Activated naive CD8-positive, alpha-beta T cell treated with anti-CD3 and anti-CD28 coated beads for 36 hours (primary cell): ENCODE measurements at regions not wholly inside any gene's neighbourhood (a gene's known extent, or its start where the extent isn't known, plus 50 kb on each side); places are given as distances from the start of the nearest gene placed in this dataset.

Source experiments
- DNase-seq: peaks from one replicate; pipeline ENCODE4 v3.0.0; 2021
- H3K27ac Mint-ChIP-seq: one replicate; pipeline ENCODE4 v1.8.0; 2022; ENCODE audit warnings: mild to moderate bottlenecking, moderate library complexity, mixed read lengths
- H3K27me3 Mint-ChIP-seq: one replicate; pipeline ENCODE4 v1.8.0; 2022; ENCODE audit warnings: mild to moderate bottlenecking, mixed read lengths
- H3K36me3 Mint-ChIP-seq: one replicate; pipeline ENCODE4 v1.8.0; 2021; ENCODE audit warnings: mild to moderate bottlenecking, mixed read lengths
- H3K4me1 Mint-ChIP-seq: one replicate; pipeline ENCODE4 v1.8.0; 2021; ENCODE audit warnings: mixed read lengths
- H3K4me3 Mint-ChIP-seq: one replicate; pipeline ENCODE4 v1.8.0; 2022; ENCODE audit warnings: mild to moderate bottlenecking, moderate library complexity, mixed read lengths
- H3K9me3 Mint-ChIP-seq: one replicate; pipeline ENCODE4 v1.8.0; 2022; ENCODE audit warnings: mixed read lengths

- H3K4me1 Mint-ChIP-seq = peaks cover 16% of the 10 kb centered on the region
- H3K4me3 Mint-ChIP-seq = no peak overlapping the region
- H3K27me3 Mint-ChIP-seq = peaks cover 4% of the 10 kb centered on the region
- H3K9me3 Mint-ChIP-seq = no peaks in the 10 kb centered on the region
- H3K27ac Mint-ChIP-seq = no peak overlapping the region
- no peak for DNase-seq
- H3K36me3 Mint-ChIP-seq = peaks cover 2% of the 10 kb centered on the region
Measured at GRCh38 chr2:196331851-196332250, 160.5 kb upstream of the STK17B start.

- Mint-ChIP-seq H3K4me1 (peaks cover 16% of the 10 kb centered on the region), H3K27me3 (peaks cover 4% of the 10 kb centered on the region), H3K36me3 (peaks cover 2% of the 10 kb centered on the region), H3K4me3 (no peak overlapping the region), H3K27ac (no peak overlapping the region), H3K9me3 (no peaks in the 10 kb centered on the region)
- no peak for DNase-seq
Measured at GRCh38 chr2:196333397-196333796, 162.0 kb upstream of the STK17B start.

GRCh38 chr2:196334710-196335109 is 163.3 kb upstream of the STK17B start:
- DNase-seq = no peak
- Mint-ChIP-seq H3K4me3 (no peak overlapping the region), H3K36me3 (peaks cover 2% of the 10 kb centered on the region), H3K4me1 (peaks cover 16% of the 10 kb centered on the region), H3K27ac (no peak overlapping the region), H3K27me3 (peaks cover 4% of the 10 kb centered on the region), H3K9me3 (no peaks in the 10 kb centered on the region)

GRCh38 chr2:196335221-196335634 is 163.8 kb upstream of the STK17B start:
- H3K27ac Mint-ChIP-seq = no peak overlapping the region
- H3K36me3 Mint-ChIP-seq = peaks cover 2% of the 10 kb centered on the region
- no peaks in the 10 kb centered on the region for H3K9me3 Mint-ChIP-seq
- peaks cover 16% of the 10 kb centered on the region for H3K4me1 Mint-ChIP-seq
- DNase-seq = no peak
- peaks cover 4% of the 10 kb centered on the region for H3K27me3 Mint-ChIP-seq
- no peak overlapping the region for H3K4me3 Mint-ChIP-seq

GRCh38 chr2:196336207-196336606 is 164.8 kb upstream of the STK17B start:
- Mint-ChIP-seq H3K27ac (no peak overlapping the region), H3K4me3 (no peak overlapping the region), H3K27me3 (no peaks in the 10 kb centered on the region), H3K9me3 (no peaks in the 10 kb centered on the region), H3K4me1 (peaks cover 16% of the 10 kb centered on the region), H3K36me3 (peaks cover 2% of the 10 kb centered on the region)
- DNase-seq = no peak

GRCh38 chr2:196336715-196337114 is 165.3 kb upstream of the STK17B start:
- no peaks in the 10 kb centered on the region for H3K9me3 Mint-ChIP-seq
- H3K36me3 Mint-ChIP-seq = peaks cover 2% of the 10 kb centered on the region
- H3K27me3 Mint-ChIP-seq = no peaks in the 10 kb centered on the region
- no peak overlapping the region for H3K4me3 Mint-ChIP-seq
- no peak overlapping the region for H3K27ac Mint-ChIP-seq
- no peak for DNase-seq
- peaks cover 13% of the 10 kb centered on the region for H3K4me1 Mint-ChIP-seq

GRCh38 chr2:196337208-196337953 is 166.0 kb upstream of the STK17B start:
- Mint-ChIP-seq H3K4me3 (no peak overlapping the region), H3K27ac (no peak overlapping the region), H3K36me3 (peaks cover 2% of the 10 kb centered on the region), H3K9me3 (no peaks in the 10 kb centered on the region), H3K4me1 (peaks cover 9% of the 10 kb centered on the region), H3K27me3 (no peaks in the 10 kb centered on the region)
- peak; percentile 4 for DNase-seq

GRCh38 chr2:196338440-196338839 is 167.1 kb upstream of the STK17B start:
- no peak overlapping the region for H3K27ac Mint-ChIP-seq
- no peaks in the 10 kb centered on the region for H3K9me3 Mint-ChIP-seq
- H3K27me3 Mint-ChIP-seq = no peaks in the 10 kb centered on the region
- no peak for DNase-seq
- H3K4me1 Mint-ChIP-seq = peaks cover 9% of the 10 kb centered on the region
- H3K36me3 Mint-ChIP-seq = peaks cover 2% of the 10 kb centered on the region
- H3K4me3 Mint-ChIP-seq = no peak overlapping the region

- H3K9me3 Mint-ChIP-seq = no peaks in the 10 kb centered on the region
- no peak overlapping the region for H3K4me3 Mint-ChIP-seq
- no peak overlapping the region for H3K27ac Mint-ChIP-seq
- H3K36me3 Mint-ChIP-seq = no peaks in the 10 kb centered on the region
- no peak for DNase-seq
- peaks cover 5% of the 10 kb centered on the region for H3K4me1 Mint-ChIP-seq
- H3K27me3 Mint-ChIP-seq = no peaks in the 10 kb centered on the region
Measured at GRCh38 chr2:196341277-196341841, 170.0 kb upstream of the STK17B start.

- H3K9me3 Mint-ChIP-seq = no peaks in the 10 kb centered on the region
- H3K4me3 Mint-ChIP-seq = no peak overlapping the region
- H3K27ac Mint-ChIP-seq = no peak overlapping the region
- H3K27me3 Mint-ChIP-seq = no peaks in the 10 kb centered on the region
- DNase-seq = no peak
- H3K36me3 Mint-ChIP-seq = no peaks in the 10 kb centered on the region
- H3K4me1 Mint-ChIP-seq = no peaks in the 10 kb centered on the region
Measured at GRCh38 chr2:196344397-196344796, 173.0 kb upstream of the STK17B start.

- H3K27ac Mint-ChIP-seq = no peak overlapping the region
- peaks cover 6% of the 10 kb centered on the region for H3K27me3 Mint-ChIP-seq
- no peaks in the 10 kb centered on the region for H3K4me1 Mint-ChIP-seq
- H3K9me3 Mint-ChIP-seq = peaks cover 11% of the 10 kb centered on the region
- no peak for DNase-seq
- H3K36me3 Mint-ChIP-seq = peaks cover 1% of the 10 kb centered on the region
- no peak overlapping the region for H3K4me3 Mint-ChIP-seq
Measured at GRCh38 chr2:196353717-196354116, 182.3 kb upstream of the STK17B start.

- Mint-ChIP-seq H3K27ac (no peak overlapping the region), H3K4me1 (no peaks in the 10 kb centered on the region), H3K4me3 (no peak overlapping the region)
Measured at GRCh38 chr2:196354186-196354585, 182.8 kb upstream of the STK17B start.

GRCh38 chr2:196356332-196356731 is 185.0 kb upstream of the STK17B start:
- Mint-ChIP-seq H3K27ac (no peak overlapping the region), H3K4me1 (no peaks in the 10 kb centered on the region), H3K4me3 (no peak overlapping the region), H3K27me3 (peaks cover 11% of the 10 kb centered on the region), H3K9me3 (peaks cover 11% of the 10 kb centered on the region), H3K36me3 (peaks cover 1% of the 10 kb centered on the region)
- no peak for DNase-seq

More at GRCh38 chr2:196354186-196354585, 182.8 kb upstream of the STK17B start:
- no peak for DNase-seq
- H3K36me3 Mint-ChIP-seq = peaks cover 1% of the 10 kb centered on the region
- peaks cover 6% of the 10 kb centered on the region for H3K27me3 Mint-ChIP-seq
- H3K9me3 Mint-ChIP-seq = peaks cover 11% of the 10 kb centered on the region

GRCh38 chr2:196360650-196361049 is 189.3 kb upstream of the STK17B start:
- DNase-seq = no peak
- H3K9me3 Mint-ChIP-seq = no peaks in the 10 kb centered on the region
- peaks cover under 1% of the 10 kb centered on the region for H3K4me1 Mint-ChIP-seq
- no peaks in the 10 kb centered on the region for H3K36me3 Mint-ChIP-seq
- no peak overlapping the region for H3K4me3 Mint-ChIP-seq
- H3K27ac Mint-ChIP-seq = no peak overlapping the region
- H3K27me3 Mint-ChIP-seq = peaks cover 11% of the 10 kb centered on the region

GRCh38 chr2:196361606-196362326 is 190.4 kb upstream of the STK17B start:
- peaks cover 11% of the 10 kb centered on the region for H3K27me3 Mint-ChIP-seq

More at GRCh38 chr2:196361606-196362326, 190.4 kb upstream of the STK17B start:
- no peak for DNase-seq
- Mint-ChIP-seq H3K4me3 (no peak overlapping the region), H3K36me3 (no peaks in the 10 kb centered on the region), H3K27ac (no peak overlapping the region), H3K4me1 (peaks cover 6% of the 10 kb centered on the region), H3K9me3 (no peaks in the 10 kb centered on the region)
